ENCODE measurements at regions not wholly inside any gene's neighbourhood (a gene's known extent, or its start where the extent isn't known, plus 50 kb on each side); places are given as distances from the start of the nearest gene placed in this dataset.
A peak's percentile ranks its signal among the peaks of the same experiment; 100 is the strongest.

GRCh38 chr2:40043641-40044040, 264.6 kb upstream of the THUMPD2 start:
- Mint-ChIP-seq H3K36me3 (peaks cover 4% of the 10 kb centered on the region), H3K4me3 (no peak overlapping the region), H3K27ac (no peak overlapping the region)

DNA sequence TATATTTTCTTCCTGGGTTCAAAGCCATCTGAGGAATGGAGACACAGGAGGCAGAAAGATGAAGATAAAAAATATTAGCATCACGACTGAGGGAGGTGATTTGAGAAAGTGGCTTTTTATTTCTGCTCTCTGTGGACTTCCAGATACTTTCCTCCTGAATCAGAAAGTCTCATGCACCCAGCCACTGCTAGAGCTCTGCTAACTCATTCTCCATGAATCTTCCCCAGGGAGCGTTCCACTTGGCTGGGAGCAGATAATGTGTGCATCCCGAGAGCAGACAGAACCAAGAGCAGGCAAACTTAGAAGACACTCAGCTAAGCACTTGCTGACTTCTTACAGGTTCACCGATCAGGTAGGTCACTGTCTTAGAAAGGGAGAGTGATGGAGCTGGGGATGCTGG, 264.1 kb upstream of the THUMPD2 start:
- Mint-ChIP-seq H3K4me3 (no peak overlapping the region), H3K4me1 (peaks cover 3% of the 10 kb centered on the region), H3K27ac (no peak overlapping the region), H3K27me3 (no peaks in the 10 kb centered on the region), H3K36me3 (peaks cover 4% of the 10 kb centered on the region), H3K9me3 (ENCODE audit: low read depth) (no peaks in the 10 kb centered on the region)
- DNase-seq (no peak), ATAC-seq (no peak)
- CTCF ChIA-PET = no interaction called here

More at GRCh38 chr2:40043641-40044040, 264.6 kb upstream of the THUMPD2 start:
- CTCF ChIA-PET = no interaction called here
- ATAC-seq (no peak), DNase-seq (no peak)
- H3K9me3 Mint-ChIP-seq (ENCODE audit: low read depth) = no peaks in the 10 kb centered on the region
- H3K27me3 Mint-ChIP-seq = no peaks in the 10 kb centered on the region
- H3K4me1 Mint-ChIP-seq = peaks cover 3% of the 10 kb centered on the region

DNA sequence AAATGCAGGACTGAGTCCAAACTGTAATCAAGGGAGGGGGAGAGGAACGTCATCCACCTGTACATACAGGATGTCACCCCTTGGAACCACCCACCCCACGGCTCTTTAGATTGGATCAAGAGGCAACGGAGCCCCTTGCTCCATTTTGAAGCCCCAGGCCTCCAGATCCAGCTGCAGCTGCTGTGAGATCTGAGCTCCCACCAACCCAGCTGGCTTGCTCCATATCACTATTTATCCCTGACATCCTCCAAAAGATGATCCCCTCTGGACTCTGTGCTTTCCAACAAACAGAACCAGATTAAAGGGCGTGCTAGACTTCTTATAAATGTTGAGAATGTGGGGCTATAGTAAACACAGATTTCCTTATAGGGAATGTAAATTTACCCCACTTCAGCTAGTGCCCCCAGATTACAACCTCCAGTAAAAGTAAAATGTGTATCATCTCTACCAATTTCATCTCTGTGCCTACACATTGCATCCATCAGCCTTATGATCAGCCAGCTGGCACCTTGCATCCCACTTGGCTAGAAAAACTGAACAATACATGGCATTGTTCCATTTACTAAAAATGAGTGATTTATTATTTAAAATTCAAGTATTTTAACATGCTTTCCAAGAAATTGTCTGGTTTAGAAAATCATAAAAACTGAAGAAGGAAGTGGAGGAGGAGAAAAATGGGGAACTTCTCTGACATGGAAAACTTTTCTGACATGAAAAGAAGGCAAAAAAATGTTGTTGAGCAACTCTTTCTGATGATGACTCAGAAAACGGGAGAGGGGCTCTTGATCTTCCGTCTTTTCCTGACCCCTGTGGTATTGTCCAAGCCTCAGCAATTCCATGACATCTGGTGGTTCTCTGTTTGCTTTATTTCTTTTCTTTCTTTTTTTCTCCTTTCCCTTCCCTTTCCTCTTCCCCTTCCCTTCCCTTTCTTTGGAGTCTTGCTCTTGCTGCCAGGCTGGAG, 262.6 kb upstream of the THUMPD2 start:
- Mint-ChIP-seq H3K27ac (no peak overlapping the region), H3K4me3 (no peak overlapping the region), H3K27me3 (no peaks in the 10 kb centered on the region), H3K36me3 (peaks cover 4% of the 10 kb centered on the region), H3K9me3 (ENCODE audit: low read depth) (no peaks in the 10 kb centered on the region), H3K4me1 (peaks cover 3% of the 10 kb centered on the region)
- ATAC-seq (no peak), DNase-seq (no peak)
- CTCF ChIA-PET = no interaction called here

DNA sequence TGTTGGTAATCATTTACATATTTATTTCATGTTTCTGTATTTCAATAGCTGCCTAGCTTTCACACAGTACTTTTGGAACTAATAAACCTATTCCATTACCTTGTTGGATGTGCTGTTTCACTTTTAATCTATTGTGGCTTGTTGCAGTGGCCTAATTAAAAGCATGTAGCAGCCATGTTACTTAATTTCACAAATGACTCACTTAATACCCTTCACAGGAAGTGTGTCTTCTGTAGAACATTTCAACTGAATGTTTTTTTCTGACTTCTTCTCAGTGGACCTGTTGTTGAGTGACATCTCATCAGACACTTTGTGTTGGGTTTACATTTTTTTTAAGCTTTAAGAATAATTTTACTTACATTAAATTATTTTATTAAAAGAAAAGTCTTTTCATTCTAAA, 260.5 kb upstream of the THUMPD2 start:
- CTCF ChIA-PET = interaction anchor here (1.3 kb wide), 1 partner anchor 13 kb away, joined by 3 read pairs; no protein-coding TSS in a partner anchor
- Mint-ChIP-seq H3K4me1 (peaks cover 3% of the 10 kb centered on the region), H3K36me3 (no peaks in the 10 kb centered on the region), H3K9me3 (ENCODE audit: low read depth) (no peaks in the 10 kb centered on the region), H3K4me3 (no peak overlapping the region), H3K27ac (no peak overlapping the region), H3K27me3 (no peaks in the 10 kb centered on the region)
- ATAC-seq (peak; percentile 47), DNase-seq (no peak)

DNA sequence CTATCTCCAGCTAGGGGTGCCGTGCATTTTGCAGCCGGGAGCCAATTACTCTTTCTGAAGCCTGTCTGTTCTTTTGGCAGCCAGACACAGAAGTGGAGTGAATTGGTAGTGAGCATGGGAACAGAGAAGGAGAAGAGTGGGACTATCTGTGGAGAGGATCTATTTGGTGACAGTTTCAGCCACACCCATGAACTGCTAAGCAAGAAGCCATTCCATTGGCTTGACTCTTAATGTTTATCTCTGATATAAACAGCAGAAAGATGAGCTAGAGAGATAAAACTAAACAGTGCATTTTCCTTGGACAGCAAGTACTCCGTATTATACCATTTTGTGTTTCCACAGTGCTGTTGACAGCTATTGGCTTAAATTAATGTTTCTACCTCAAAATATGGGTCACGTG, 259.6 kb upstream of the THUMPD2 start:
- H3K9me3 Mint-ChIP-seq (ENCODE audit: low read depth) = no peaks in the 10 kb centered on the region
- H3K4me1 Mint-ChIP-seq = peaks cover 3% of the 10 kb centered on the region
- no peak overlapping the region for H3K4me3 Mint-ChIP-seq
- CTCF ChIA-PET = no interaction called here
- ATAC-seq = no peak
- DNase-seq = no peak
- no peaks in the 10 kb centered on the region for H3K36me3 Mint-ChIP-seq
- H3K27me3 Mint-ChIP-seq = no peaks in the 10 kb centered on the region
- H3K27ac Mint-ChIP-seq = no peak overlapping the region

DNA sequence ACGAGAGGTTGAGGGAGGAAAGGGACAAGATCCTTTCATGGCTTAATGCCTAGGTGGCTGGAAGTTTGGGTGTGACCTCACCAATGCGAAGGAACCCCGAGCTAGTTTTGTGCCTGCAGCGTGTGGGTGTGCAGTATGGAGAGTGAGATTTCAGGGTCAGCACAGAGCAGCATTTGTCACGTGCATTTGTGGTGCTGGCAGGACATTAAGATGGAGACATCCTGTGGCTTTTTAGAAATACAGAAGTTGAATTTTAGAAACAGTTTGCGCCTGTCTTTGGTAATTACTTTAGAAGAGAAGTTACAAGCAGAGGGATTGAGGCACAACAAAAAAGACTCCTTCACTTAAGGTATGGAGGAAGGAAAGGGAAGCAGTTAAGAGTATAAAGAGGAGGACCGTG, 258.2 kb upstream of the THUMPD2 start:
- Mint-ChIP-seq H3K4me3 (no peak overlapping the region), H3K27me3 (no peaks in the 10 kb centered on the region), H3K4me1 (peaks cover 14% of the 10 kb centered on the region), H3K36me3 (no peaks in the 10 kb centered on the region), H3K9me3 (ENCODE audit: low read depth) (peaks cover 2% of the 10 kb centered on the region), H3K27ac (no peak overlapping the region)
- DNase-seq = no peak
- CTCF ChIA-PET = no interaction called here
- no peak for ATAC-seq

DNA sequence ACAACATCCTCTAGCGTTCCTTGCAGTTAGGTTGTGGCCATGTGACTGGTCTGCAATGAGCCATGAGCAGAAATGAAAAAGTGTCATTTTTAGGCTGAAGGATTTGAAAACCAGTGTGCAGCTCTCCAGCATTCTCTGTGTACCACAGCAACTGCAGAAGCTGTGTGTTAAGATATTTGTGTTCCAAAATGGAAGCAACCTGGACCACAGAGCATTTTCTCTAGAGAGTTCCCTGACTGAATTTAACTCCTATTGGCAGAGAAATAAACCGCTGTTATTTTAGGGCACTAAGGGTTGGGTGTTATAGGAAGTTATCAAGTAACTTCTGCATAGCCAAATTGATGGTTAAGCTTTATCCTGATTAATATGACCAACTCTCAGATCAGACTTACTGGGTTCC, 257.2 kb upstream of the THUMPD2 start:
- no peak overlapping the region for H3K4me3 Mint-ChIP-seq
- no peaks in the 10 kb centered on the region for H3K27me3 Mint-ChIP-seq
- H3K27ac Mint-ChIP-seq = no peak overlapping the region
- ATAC-seq (no peak), DNase-seq (no peak)
- peaks cover 2% of the 10 kb centered on the region for H3K9me3 Mint-ChIP-seq (ENCODE audit: low read depth)
- CTCF ChIA-PET = no interaction called here
- H3K4me1 Mint-ChIP-seq = peaks cover 17% of the 10 kb centered on the region
- no peaks in the 10 kb centered on the region for H3K36me3 Mint-ChIP-seq

DNA sequence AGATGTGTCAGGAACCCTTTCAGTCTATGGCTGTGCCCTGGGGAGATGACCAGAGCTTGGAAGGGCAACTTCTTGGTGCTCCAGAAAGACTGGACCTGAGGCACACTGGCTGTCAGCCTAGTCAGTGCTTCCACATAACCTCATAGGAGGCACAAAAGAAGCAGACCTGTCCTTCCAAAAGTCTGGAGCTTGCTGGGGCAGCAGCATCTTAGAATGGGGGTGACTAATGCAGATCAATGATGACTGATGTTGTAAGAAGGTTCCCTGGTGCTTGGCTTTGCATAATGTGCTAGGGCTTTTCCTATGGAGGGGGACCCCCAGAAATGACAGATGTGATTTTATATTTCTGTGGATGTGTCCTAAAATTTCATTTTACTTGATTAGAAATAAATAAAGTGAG, 255.7 kb upstream of the THUMPD2 start:
- Mint-ChIP-seq H3K4me1 (peaks cover 17% of the 10 kb centered on the region), H3K9me3 (ENCODE audit: low read depth) (peaks cover 2% of the 10 kb centered on the region), H3K27me3 (no peaks in the 10 kb centered on the region), H3K36me3 (no peaks in the 10 kb centered on the region), H3K27ac (no peak overlapping the region), H3K4me3 (no peak overlapping the region)
- CTCF ChIA-PET = no interaction called here
- ATAC-seq = no peak
- no peak for DNase-seq

- peaks cover 15% of the 10 kb centered on the region for H3K4me1 Mint-ChIP-seq
- no peaks in the 10 kb centered on the region for H3K36me3 Mint-ChIP-seq
- DNase-seq (no peak), ATAC-seq (no peak)
- H3K9me3 Mint-ChIP-seq (ENCODE audit: low read depth) = peaks cover 2% of the 10 kb centered on the region
- H3K4me3 Mint-ChIP-seq = no peak overlapping the region
- no peak overlapping the region for H3K27ac Mint-ChIP-seq
- no peaks in the 10 kb centered on the region for H3K27me3 Mint-ChIP-seq
- CTCF ChIA-PET = no interaction called here
Observed at GRCh38 chr2:40034198-40034597, 255.1 kb upstream of the THUMPD2 start.

GRCh38 chr2:40033781-40034180, 254.7 kb upstream of the THUMPD2 start:
- no peak overlapping the region for H3K27ac Mint-ChIP-seq
- CTCF ChIA-PET = no interaction called here
- H3K4me3 Mint-ChIP-seq = no peak overlapping the region
- ATAC-seq (no peak), DNase-seq (no peak)
- H3K4me1 Mint-ChIP-seq = peaks cover 15% of the 10 kb centered on the region
- peaks cover 2% of the 10 kb centered on the region for H3K9me3 Mint-ChIP-seq (ENCODE audit: low read depth)
- no peaks in the 10 kb centered on the region for H3K36me3 Mint-ChIP-seq
- H3K27me3 Mint-ChIP-seq = no peaks in the 10 kb centered on the region

DNA sequence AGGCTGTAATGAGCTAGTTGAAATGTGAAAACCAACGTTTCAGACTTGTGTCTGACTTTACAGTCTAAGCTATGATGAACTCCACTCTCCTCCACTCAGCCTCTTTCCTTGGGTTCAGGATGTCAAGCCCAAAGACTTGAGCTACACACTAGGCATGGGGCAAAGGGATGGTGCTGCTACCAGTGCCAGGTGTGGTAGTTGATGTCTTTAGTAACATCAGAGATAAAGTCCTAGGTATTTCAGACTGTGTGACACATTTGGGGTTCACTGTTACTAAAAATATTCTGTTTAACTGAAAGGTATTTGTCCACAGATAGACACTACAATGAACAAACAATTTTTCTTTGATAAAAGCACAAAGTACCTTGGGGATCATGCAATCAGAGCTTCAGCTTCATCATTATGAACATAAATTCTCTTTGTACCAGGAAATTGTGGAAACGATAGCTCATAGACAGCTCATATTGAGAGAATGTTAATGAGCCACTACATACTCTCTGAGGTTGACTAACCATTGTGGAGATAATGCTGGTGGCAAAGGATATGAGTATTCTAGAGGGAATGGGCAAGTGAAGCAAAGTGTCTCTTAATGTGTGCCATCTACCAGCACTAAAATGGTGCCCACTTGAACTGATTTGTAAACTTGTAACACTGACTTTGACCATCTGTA, 253.7 kb upstream of the THUMPD2 start:
- Mint-ChIP-seq H3K27ac (peak overlapping the region; percentile 35), H3K9me3 (ENCODE audit: low read depth) (peaks cover 2% of the 10 kb centered on the region), H3K27me3 (no peaks in the 10 kb centered on the region), H3K4me1 (peaks cover 15% of the 10 kb centered on the region), H3K4me3 (no peak overlapping the region), H3K36me3 (no peaks in the 10 kb centered on the region)
- ATAC-seq (peak; percentile 66), DNase-seq (no peak)
- CTCF ChIA-PET = no interaction called here

DNA sequence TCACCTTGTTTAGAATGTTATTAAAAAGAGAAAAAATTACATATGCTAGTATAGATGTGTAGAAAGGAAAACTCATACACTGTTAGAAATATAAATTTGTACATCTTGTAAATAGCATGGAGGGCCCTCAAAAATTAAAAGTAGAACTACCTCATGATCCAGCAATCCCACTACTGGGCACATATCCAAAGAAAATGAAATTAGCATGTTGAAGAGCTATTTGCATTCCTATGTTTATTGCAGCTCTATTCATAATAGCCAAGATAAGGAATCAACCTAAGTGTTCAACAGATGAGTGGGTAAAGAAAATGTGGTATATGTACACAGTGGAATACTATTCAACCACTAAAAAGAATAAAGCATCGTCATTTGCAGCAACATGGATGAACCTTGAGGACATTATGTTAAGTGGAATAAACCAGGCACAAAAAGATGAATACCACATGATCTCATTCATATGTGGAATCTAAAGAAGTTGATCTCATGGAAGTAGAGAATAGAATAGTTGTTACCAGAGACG, 251.5 kb upstream of the THUMPD2 start:
- no peak for ATAC-seq
- CTCF ChIA-PET = no interaction called here
- Mint-ChIP-seq H3K9me3 (ENCODE audit: low read depth) (peaks cover 2% of the 10 kb centered on the region), H3K4me3 (no peak overlapping the region), H3K27ac (no peak overlapping the region), H3K36me3 (no peaks in the 10 kb centered on the region), H3K4me1 (peaks cover 15% of the 10 kb centered on the region), H3K27me3 (no peaks in the 10 kb centered on the region)
- no peak for DNase-seq

DNA sequence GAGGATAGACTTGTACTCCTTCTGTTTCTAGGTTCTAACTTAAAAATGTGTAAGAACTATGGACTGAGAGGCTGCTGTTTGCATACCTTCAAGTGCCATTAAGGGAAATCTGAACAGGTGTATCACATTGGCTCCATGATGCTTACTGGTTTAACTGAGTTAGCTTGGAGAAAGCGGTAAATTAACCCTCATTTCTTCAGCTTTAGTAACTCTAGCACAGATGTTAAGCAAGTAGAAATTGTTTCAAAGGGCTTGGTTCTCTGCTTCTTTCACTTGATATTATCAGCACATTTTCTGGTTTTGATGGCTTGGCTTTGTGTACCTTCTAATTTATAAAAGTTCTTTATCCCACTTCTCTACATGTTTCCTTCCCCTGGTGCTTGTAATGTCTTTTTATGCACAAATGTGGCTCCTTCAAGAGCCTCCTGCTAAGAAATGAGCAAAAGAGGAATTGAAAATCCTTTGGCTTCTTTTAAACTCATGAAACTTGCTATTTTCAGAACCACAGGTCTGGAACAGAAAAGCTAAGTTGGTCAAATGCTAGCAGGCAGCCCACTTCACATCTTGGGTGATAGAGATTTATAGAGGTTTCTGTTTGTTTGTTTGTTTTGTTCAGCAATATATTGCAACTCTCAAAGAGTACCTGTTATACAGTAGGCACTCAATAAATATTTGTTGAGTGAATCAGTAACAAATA, 249.9 kb upstream of the THUMPD2 start:
- CTCF ChIA-PET = no interaction called here

More for the DNA sequence above, 249.9 kb upstream of the THUMPD2 start:
- Mint-ChIP-seq H3K27ac (no peak overlapping the region), H3K36me3 (no peaks in the 10 kb centered on the region), H3K4me1 (peaks cover 15% of the 10 kb centered on the region), H3K9me3 (ENCODE audit: low read depth) (peaks cover 5% of the 10 kb centered on the region), H3K4me3 (no peak overlapping the region), H3K27me3 (no peaks in the 10 kb centered on the region)
- DNase-seq (no peak), ATAC-seq (no peak)
